Epithelial cell of proximal tubule (primary cell): ENCODE measurements at regions not wholly inside any gene's neighbourhood (a gene's known extent, or its start where the extent isn't known, plus 50 kb on each side); places are given as distances from the start of the nearest gene placed in this dataset.

Experiments used
- DNase-seq: peaks from one replicate; pipeline ENCODE4 v3.0.0-alpha.2; 2011; ENCODE audit warnings: low read depth
- H3K4me3 ChIP-seq: 2 replicates; pipeline ENCODE4 v1.5.1; 2011; ENCODE audit warnings: low read depth, mild to moderate bottlenecking, low read length
- TF ChIP-seq, protein P1 (sequence below): conservative IDR thresholded peaks from 2 replicates; pipeline ENCODE4 v1.5.1; 2012; ENCODE audit warnings: low read depth, mild to moderate bottlenecking, low read length

DNA sequence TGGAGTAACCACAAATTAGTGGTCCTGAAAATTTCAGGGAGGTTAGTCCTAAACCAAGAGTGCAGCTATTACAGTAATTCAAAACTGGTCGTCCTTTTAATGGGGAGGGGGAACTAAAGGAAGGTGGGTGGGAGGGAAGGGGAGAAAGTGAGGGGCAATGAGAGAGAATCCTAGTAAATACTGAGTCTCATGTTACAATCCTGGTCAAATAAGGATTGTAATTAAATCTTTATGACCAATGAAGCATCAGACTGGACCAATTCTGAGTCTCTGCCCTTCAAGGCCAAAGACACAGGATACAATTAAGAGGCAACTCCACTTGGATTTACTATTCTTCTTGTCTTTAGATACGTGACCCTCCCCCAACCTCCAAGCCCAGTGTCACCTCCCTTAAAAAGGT is 262.9 kb downstream of the BCL11A start:
- DNase-seq, result no peak
- TF ChIP-seq, protein P1, sequence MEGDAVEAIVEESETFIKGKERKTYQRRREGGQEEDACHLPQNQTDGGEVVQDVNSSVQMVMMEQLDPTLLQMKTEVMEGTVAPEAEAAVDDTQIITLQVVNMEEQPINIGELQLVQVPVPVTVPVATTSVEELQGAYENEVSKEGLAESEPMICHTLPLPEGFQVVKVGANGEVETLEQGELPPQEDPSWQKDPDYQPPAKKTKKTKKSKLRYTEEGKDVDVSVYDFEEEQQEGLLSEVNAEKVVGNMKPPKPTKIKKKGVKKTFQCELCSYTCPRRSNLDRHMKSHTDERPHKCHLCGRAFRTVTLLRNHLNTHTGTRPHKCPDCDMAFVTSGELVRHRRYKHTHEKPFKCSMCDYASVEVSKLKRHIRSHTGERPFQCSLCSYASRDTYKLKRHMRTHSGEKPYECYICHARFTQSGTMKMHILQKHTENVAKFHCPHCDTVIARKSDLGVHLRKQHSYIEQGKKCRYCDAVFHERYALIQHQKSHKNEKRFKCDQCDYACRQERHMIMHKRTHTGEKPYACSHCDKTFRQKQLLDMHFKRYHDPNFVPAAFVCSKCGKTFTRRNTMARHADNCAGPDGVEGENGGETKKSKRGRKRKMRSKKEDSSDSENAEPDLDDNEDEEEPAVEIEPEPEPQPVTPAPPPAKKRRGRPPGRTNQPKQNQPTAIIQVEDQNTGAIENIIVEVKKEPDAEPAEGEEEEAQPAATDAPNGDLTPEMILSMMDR, result no peak
- H3K4me3 ChIP-seq, result no peak overlapping the region

DNA sequence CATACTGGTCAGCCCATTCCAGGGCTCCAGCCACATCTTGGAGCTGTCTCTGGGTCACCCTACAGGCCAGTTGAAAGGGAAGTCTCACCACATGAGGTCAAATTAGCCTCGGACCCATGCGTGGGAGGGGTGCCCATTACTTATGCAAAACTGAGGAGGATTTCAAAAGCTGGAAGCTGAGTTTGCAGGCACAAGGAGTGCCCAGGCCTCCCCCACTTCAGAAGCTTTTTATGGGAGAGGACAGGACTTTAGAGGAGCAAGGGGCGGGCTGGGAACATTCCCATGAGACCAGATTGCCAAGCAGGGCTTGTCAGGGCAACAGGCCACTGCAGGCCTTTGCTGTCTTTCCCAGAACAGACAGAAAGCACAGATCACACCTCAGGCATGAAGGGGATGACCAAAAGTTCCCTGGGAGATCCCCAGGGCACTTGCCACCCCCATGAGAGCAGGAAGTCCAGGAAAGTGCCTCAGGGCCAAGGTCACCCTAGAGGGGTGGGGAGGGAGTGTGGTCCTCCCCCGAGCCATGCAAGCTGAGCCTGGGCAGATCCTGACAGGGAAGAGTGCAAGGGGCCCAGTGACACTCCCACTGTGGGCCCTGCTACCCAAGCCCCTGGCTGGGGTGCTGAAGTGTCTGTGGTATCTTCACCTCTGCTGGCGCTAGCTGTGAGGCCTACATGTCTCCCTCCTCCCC is 267.7 kb downstream of the BCL11A start:
- DNase-seq, result no peak
- TF ChIP-seq, protein P1, result no peak
- H3K4me3 ChIP-seq, result no peak overlapping the region

DNA sequence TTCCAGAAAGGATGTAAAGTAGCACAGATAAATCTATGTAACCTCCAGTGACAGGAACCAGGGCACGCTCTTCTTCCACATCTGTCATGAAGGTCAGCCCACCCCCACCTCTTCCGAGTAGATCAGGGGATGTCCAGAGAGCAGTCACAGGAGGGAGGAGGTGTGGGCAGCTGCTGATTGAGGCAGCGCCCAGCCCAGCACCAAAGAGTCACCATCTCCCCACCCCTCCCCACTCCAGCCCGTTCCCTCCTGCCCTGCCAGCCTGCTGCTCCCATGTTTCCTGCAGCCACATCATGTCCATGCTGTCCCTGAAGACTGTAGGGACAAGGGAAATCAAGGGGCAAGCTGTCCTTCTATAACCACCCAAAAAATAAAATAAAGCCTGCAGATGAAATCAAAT is 269.8 kb downstream of the BCL11A start:
- DNase-seq, result no peak
- H3K4me3 ChIP-seq, result no peak overlapping the region
- TF ChIP-seq, protein P1, result no peak

DNA sequence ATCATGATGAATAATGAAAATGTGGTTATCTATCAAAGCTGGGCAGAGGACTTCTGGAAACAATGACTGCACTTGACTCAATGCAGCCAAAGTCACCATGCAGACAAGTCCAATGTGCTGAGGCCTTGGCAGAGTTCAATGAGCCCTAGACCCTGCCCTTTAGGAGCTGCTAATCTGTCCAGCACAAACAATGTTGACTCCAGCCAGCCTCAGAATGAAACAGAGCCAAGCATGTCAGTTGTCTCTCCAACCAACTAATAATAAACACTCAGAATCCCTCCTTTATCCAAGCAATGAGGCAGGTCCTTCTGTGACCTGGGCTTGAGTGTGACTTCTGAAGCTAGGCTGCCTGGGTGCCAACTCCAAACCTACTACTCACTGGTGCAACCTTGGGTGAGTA is 270.6 kb downstream of the BCL11A start:
- H3K4me3 ChIP-seq, result no peak overlapping the region
- TF ChIP-seq, protein P1, result no peak
- DNase-seq, result no peak

DNA sequence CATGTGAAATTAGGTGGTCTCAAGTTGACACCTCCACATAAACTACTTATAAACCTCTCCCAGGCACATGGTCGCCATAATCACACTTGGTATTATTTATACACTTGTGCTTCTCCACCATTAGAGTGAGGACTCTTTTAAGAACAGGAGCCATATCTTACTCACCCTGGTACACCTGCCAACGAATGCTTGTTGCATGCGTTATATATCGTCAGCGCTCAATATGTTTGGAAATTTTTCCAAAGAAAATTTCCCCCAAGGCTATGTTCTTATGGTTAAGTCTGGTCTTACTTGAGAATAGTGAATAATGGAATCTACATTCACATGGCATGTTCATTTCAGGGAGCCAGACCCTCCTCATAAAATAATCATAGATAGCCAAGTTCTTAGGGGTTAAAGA is 271.7 kb downstream of the BCL11A start:
- TF ChIP-seq, protein P1, result no peak
- no peak overlapping the region for H3K4me3 ChIP-seq
- DNase-seq, result no peak

DNA sequence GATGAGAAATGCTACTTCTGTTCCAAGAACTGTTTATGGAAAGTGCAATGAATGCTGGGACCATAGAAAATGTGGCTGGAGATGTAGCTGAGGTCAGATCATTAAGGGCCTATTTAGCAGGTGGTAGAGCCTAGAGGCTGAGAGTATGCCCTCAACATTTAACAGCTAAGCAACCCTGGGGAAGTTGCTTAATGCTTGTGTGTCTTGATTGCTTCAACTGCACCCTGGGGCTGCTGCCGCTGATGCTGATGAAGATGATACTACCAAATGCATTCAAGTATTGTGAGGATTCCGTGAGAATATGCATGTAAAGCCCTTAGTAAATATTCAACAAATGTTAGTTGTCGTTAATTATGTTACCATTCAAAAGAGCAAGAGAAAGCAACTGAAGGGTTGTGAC is 273.2 kb downstream of the BCL11A start:
- no peak for DNase-seq
- H3K4me3 ChIP-seq, result no peak overlapping the region
- TF ChIP-seq, protein P1, result no peak

DNA sequence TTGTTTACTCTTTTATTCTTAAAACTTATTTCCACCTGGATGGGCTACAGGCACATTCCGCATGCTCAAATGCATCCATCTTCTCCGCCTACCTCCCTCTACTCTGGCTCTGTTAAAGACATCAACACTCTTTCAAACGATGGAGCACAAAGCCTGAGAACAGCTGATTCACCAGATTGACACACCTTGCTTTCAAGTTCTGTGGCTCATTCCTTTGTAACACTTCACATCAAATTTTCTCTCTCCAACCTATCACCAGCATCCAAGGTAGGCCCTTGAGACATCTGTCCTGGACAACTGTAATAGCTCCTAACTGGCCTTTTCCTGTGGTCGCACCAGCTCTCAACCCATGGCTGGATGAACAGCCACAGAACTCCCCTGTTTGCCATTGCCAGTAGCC is 274.5 kb downstream of the BCL11A start:
- TF ChIP-seq, protein P1, result no peak
- DNase-seq, result no peak
- no peak overlapping the region for H3K4me3 ChIP-seq
